HuH-7.5 (cell line): ENCODE measurements at regions not wholly inside any gene's neighbourhood (a gene's known extent, or its start where the extent isn't known, plus 50 kb on each side); places are given as distances from the start of the nearest gene placed in this dataset.

Experiments used
- DNase-seq: peaks from one replicate; pipeline ENCODE4 v3.0.0; 2011; ENCODE audit warnings: low spot score

DNA sequence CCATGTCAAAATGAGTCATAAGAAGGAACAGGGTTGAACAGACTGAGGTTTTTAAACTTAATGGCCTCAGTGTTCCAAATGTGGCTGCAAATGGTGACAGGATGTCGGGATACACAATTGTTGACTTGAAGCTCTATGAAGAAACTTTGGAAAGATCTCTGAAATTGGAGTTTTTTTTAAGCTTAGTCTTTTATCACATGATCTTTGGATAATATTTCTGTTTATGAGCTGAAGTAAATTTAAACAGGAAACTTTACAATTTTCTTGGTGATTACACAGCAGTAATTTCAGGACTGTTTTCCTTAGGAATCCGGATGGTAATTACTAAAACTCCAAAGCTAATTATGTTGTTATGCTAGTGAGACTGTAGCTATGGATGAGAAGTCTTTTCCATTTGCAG lies 199.1 kb upstream of the NRXN1 start:
- no peak for DNase-seq

DNA sequence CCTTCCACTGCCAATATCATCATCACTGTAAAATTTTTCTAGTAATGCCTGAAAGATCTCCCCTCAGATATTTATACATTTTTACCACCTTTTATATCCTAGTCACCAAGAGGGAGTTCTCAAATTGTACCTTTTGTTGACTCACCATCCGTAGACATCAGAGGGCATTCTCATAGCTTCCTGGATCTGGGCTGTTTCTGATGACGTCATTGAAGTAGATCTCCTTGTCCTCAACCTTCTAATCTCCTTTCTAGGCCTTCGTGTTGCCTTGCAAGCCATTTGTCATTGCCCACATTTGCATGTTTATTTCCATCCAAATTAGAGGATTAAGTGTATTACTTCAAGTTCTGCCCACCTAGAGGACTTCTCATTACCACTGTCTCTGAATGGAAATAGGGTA lies 193.4 kb upstream of the NRXN1 start:
- no peak for DNase-seq

DNA sequence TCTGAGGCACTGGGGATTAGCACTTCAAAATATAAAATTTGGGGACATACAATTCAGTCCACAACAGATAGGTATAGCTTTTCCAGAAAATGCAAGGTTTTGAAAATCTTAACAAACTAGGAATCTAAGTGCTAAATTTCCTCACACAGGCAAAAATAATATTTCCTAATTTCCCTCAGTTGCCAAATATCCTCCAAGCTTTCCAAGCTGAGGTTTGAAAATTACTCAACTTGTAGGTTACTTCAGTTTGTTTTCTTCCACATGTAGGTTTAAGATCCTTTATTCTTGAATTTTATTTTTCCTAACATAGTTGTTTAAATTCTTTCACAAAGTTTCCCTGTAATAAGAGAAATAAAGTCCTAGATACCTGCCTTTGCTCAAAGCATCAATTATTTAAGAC lies 192.9 kb upstream of the NRXN1 start:
- no peak for DNase-seq

DNA sequence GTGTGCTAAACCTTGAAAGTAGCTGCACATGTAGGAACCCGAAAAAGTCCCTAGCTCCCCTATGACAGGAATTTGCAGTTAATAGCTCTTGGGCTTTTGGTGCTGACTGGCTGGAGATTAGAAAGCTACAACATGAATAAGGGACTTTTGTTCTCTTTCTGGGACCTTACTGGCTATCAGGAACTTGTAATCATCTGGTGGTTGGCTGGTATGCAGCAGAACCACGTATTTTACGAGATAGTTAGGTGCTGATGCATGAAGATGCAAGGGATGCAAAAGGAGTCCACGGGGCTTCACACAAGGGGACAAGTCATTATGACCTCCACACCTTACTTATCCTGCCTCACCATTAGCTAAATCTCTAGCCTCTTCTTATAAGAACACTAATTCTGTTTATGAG lies 190.2 kb upstream of the NRXN1 start:
- no peak for DNase-seq

DNA sequence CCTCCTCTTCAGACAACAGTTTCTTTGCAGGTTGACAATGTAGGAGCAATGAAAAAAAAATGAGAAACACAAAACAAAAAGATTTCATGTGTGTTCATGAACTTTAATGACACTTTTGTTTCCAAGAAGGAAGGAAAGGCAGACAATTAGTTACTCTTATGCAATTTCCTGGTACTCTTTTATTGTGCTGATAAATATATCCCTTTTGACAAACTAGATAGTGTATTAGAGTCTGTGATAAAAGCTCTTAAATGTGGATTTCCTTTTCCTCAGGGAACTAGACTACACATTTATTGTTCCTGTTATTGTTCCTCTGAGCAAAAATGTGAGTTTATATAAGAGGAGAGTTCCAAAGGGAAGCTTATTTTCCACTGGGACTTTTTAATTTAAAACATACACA lies 188.7 kb upstream of the NRXN1 start:
- DNase-seq, result no peak

DNA sequence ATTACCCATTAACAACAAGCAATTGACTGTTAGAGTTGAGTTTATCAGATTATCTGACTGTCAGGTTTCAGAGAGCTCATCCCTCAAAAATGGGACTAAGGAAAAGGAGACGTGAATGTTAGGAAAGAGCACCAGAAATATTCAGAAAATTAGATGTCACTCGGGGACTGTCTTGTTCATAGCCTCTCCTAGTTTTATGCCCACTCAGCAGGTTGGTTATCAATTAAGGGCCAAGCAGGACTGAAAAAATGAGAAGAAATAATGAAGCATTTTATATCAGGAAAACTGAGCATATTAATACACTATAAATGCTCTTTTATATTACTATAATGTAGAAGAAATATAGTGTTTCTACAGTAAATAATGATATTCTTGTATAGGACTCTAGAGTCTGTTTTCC lies 188.1 kb upstream of the NRXN1 start:
- no peak for DNase-seq

DNA sequence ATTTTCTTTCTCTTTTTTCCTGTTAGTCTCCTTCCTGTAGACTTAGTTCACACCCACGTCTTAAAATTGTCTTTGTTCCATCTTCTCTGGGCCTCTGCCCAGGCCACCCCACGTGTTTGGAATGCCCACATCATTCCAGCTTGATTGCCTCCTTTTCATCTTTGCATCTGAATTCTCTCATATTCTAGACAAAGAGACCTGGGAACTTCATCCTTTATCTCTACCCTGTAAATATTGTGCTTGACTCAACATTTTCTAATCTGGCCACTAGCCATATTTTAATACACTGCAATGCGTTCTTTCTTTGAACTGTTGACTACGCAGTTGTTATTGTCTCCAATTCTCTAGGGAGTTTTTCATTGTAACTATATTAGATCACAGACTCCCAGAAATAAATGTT lies 187.5 kb upstream of the NRXN1 start:
- no peak for DNase-seq

DNA sequence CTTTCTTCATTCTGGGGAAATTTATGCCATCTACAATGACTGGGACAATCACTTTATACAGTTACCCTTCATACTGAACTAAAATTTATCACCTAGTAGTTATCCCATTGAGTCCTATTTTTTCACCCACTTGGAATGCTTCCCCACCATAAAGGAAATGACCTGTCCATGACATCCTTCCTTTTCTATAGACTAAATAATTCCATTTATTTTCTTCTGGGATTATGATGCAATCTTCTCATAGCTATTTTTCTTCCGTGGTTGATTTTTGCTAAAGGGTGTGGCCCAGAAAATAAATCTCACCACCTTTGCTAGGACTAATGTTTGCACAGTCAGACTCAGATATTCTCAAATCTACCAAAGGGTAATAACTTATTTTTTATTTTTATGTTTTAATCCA lies 186.1 kb upstream of the NRXN1 start:
- DNase-seq, result no peak

DNA sequence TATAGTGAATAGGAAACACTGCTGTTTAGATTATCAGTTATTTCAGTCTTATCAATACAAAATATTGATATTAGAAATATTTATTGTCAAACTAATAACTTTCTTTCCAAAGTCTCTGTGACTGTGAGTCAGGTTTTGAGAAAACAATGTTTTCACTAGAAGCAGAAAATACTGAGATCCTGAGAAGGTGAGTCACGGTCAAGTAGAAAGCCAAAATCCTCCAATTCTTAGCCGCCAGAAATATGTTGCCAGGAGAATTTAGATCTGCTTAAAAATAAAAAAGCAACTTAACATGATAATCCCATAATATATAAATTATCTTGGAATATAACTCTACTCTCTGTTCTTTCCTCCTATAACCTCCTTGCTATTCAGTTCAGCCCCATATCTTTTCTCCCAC lies 181.9 kb upstream of the NRXN1 start:
- no peak for DNase-seq

DNA sequence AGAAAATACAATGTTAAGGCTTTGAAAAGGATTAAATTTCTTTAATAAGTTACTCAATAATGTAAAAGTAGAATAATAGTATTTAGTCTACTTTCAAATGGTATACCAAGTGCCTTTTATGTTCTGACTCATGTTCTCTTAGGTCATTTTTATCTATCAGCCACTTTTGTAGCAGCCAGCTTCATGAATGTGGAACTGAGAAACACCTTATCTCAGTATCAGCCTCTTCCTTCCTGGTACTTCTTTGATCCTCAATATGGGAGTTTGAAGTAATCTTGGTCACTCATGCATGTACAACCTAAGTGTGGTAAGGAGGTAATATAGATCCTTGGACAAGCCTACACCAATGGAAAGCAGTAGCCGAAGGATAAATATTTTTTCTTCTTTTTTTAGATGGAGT lies 180.4 kb upstream of the NRXN1 start:
- DNase-seq, result no peak

DNA sequence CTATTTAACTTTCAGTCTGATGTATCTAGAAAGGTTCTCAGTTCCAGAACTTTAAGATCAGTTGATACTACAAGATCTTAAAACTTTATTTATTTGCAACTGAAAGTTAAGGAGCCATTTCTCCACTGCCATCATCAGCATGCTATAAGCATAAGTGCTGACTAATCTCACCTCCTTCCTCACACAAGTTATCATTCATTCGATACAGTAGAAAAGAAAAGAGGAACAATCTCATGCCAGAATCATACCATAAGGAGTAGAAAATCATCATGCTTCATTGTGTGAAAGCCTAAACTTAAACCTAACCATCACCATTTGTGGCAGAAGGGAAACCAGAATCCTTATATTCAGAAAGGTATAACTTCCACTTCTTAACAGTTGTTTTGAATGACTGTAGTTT lies 176.6 kb upstream of the NRXN1 start:
- no peak for DNase-seq

DNA sequence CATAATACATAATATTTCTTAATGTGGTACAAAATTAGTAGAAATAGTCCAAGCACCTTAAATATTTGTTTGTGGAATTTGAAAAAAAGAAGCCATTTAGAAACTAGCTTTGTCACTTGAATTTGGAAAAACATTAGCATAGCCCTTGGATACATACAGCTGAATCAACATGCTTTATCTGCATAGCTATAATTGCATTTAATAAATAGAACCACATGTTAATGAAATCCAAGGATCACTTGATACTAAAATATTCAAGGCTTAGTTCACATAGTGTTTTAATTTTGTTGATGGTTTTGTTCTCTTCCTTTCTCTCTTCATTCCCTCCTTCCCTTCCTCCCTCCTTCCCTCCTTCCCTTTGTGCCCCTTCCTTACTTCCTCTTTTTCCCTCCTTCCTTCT lies 169.4 kb upstream of the NRXN1 start:
- no peak for DNase-seq

DNA sequence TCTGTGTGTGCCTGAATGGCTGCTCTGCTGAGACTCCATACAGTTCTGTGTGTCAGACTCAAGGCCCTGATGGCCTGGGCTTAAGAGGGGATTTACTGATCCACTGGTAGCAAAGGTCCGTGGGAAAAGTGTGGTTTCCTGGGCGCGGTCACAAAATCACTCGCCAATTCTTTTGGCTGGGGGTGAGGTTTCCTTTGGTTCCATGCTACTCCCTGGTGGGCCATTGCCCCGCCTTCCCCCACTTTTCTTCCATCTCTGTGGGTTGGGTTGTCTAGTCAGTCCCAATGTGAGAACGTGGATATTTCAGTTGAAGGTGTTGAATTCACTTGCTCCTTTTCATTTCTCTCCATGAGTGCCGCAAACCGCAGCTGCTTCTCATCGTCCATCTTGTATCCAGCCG lies 162.7 kb upstream of the NRXN1 start:
- no peak for DNase-seq

DNA sequence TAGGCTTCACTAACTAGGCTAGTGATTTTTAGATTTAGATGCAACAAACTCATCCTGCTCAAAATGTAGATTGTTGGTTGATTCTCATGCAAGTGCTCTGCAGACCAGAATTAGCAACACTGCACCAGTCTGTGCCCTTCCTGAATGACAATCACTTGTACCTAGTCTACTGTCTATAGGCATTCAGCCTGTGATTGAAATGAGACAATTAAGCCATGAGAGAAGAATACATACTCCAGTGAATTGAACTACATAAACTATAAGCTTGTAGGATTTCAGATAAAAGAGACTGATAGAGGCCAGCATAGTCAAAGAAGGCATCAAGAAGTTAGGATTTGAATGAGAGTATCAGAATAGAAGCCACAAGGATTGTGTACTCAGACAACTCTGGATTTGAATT lies 138.3 kb upstream of the NRXN1 start:
- DNase-seq, result no peak

DNA sequence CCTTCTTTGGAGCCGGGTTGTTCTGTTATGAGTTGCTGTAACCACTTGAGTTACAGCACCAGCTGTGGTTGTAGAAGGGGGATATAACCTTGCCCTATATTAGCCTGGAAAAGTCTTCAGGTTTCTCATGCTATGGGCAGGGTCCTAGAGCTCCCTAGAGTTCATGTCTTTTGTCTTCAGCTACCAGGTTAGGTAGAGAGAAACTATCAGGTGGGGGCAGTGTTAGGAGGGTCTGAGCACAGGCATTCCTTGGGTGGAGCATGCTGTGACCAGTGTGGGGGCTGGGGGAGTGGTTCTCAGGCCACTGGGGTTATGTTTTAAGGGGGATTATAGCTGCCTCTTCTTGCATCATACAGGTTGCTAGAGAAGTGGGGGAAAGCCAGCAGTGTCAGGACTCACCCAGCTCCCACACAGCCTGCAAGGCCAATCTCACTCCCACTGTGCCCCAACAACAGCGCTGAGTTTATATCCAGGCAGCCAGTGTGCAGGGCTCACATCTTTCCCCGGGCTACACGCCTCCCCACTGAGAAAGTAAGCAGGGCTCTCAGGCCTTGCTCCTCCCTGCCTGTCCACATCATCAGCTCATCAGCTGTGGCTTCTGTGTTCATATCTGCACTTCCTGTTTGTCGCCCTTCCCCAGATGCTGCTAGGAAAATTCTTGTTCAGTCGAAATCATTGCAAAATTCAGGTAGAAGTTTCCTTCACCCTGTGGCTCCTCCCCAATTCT lies 133.8 kb upstream of the NRXN1 start:
- DNase-seq, result no peak

DNA sequence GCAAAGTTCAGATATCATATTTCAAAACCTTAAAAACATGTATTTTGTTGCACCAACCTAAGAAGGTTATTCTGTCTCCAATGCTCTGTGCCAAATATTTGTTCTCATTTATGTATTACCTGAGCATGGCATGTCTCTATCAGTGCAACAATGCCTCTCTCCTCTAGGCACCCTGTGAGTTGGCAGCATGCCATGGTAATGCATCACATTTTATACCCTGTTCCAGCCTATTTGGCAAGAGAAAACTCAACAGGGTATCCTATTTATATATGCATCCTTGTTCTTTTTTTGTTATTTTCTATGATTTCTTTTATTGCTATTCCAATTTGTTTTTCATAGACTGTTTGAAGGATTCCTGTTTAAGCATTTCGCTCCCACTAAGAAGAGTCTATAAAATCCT lies 126.3 kb upstream of the NRXN1 start:
- no peak for DNase-seq

DNA sequence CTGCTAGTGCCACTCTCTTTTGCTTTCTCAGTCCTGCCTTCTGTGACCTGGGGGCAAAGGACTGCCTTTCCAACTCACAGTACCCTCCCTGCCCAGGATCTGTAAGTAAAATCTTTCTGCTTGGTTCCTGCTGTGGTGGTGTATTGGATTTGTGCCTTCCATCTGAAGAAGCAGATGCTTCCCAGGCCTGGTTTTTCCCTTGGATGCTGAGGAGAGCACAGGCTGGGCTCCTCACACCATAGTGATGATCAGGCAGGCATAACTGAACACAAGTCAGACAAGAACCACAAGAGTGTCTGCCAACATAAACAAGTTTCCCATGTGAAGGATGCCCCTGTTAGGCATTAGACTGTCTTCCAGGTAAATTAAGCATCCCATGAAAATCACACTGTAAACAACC lies 121.3 kb upstream of the NRXN1 start:
- no peak for DNase-seq

DNA sequence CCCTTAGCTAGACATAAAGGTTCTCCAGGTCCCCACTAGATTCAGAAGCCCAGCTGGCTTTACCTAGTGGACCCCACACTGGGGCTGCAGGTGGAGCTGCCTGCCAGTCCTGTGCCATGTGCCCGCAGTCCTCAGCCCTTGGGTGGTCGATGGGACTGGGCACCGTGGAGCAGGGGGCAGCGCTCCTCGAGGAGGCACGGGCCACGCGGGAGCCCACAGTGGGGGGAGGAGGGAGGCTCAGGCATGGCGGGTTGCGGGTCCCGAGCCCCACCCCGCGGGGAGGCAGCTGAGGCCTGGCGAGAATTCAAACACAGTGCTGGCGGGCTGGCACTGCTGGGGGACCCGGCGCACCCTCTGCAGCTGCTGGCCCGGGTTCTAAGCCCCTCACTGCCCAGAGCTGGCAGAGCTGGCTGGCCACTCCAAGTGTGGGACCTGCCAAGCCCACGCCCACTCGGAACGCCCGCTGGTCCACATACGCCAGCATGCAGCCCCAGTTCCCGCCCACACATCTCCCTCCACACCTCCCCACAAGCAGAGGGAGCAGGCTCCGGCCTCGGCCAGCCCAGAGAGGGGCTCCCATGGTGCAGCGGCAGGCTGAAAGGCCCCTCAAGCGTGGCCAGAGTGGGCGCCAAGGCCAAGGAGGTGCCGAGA lies 119.7 kb upstream of the NRXN1 start:
- DNase-seq, result no peak

DNA sequence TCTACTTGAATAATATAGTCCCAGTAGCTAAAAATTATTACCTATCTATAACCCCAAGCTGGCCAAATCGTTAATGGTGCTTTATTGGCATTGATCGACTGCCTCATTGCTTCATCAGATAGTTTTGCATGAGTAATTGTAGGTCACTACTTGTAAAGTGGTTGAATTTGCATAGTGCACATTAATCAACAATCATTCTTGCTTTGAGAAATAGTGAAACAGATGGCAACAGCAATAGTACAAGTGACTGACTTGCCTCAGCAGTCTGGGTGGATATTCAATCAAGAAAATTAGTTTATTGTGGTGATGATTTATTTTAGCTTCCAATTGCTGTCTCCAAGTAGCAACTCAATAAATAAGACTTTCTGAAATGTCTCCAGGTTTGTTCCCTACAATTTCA lies 117.8 kb upstream of the NRXN1 start:
- DNase-seq, result no peak

DNA sequence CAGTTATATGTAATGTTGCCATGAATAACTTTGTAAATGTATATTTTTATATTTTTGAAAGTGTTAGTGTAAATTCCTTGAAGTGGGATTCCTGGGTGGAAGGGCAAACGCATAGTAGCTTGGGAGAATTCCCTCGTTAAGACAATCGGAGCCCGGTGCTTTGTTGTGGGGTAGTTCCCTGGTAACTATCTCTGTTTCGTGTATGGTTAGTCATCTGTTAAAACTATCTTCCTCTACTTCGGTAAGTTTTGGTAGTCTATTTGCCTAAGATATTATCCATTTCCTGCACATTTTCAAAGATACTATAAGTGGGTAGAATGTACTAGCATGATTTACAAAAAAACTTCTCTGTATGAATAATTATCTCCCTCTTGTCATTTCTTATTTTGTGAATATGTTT lies 113.8 kb upstream of the NRXN1 start:
- DNase-seq, result no peak

DNA sequence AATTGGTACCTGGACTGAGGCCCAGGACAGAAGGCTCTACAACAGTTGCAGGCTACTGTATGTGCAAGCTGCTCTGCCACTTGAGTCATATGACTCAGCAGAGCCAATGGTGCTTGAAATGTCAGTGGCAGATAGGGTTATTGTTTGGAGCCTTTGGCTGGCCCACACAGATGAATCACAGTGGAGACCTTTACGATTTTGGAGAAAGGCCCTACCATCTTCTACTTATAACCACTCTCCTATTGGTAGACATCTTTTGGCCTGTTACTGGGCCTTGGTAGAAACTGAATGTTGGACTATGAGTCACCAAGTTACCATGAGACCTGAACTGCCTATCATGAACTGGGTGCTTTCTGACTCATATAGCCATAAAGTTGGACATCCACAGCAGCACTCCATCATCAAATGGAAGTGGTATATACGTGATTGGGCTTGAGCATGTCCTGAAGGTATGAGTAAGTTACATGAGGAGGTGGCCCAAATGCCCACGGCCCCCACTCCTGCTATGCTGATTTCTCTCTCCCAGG lies 88.9 kb upstream of the NRXN1 start:
- DNase-seq, result no peak

DNA sequence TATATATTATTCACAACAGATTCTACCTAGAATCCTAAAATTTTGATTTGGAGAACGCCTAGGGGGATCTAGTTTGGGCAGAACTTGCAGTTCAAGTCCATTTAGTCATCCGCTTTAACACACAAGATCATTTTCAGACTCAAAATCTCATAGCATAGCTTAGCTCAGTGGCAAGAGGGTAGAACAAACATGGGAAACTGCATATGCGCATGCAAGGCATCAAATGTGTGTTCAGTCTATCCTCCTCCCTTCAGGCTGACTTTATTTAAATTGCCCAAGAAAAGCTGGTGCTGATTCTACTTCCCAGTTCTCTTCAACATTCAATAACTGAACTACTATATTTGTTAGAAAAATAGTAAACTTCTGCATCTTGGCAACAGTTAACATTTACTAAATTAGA lies 79.6 kb upstream of the NRXN1 start:
- DNase-seq, result no peak

DNA sequence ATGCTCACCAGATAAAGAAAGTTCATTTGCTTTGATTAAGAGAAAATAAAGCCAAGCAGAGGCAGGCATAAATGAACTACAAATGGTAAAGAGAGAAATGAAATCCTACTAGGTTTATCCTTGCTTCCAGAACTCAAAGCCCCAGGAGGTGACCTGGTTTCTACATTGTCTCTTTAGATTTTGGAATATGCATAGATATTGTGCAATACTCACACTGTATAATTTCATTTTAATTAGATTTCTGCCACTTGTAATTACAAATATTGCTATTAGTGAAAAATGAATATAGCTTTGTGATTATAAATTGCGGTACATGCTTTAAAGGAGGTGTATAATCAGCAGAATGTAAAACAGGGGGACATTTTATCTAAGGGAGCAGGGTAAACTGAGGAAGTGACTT lies 76.9 kb upstream of the NRXN1 start:
- DNase-seq, result no peak

DNA sequence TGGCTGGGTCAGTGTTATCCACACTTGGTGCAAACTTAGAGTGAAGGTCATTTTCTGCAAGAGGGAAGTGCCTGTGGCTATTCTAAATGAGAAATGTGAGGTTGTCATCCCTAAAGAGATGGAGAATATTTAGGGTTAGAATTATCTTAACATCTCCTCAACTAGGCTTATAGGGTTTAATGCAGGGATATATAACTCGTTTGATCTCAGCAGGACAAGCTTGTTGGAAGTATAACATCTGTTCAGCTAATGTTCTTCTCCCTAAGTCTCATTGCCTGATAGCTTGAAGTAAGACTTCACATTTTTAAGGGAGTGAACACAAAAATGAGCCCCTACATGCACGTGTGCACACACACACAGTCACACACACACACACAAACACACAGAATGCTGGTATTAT lies 75.9 kb upstream of the NRXN1 start:
- DNase-seq, result no peak
